Inflammatory macrophage treated with lipopolysaccharide for 4 hours (primary cell): ENCODE measurements at regions not wholly inside any gene's neighbourhood (a gene's known extent, or its start where the extent isn't known, plus 50 kb on each side); places are given as distances from the start of the nearest gene placed in this dataset.
"Not testable (repeated sequence)": the region's sequence is repeated elsewhere in the genome, so short reads cannot be mapped to it uniquely, and the experiment has no call there.

Source experiments
- DNase-seq: peaks from one replicate; pipeline ENCODE4 v3.0.0-alpha.2; 2020

GRCh38 chr20:36082315-36082915, 72.1 kb upstream of the EPB41L1 start:
- DNase-seq, result no peak

GRCh38 chr20:36083200-36083599, 71.3 kb upstream of the EPB41L1 start:
- DNase-seq, result not testable (repeated sequence)

GRCh38 chr20:36084356-36084755, 70.2 kb upstream of the EPB41L1 start:
- DNase-seq, result no peak

DNA sequence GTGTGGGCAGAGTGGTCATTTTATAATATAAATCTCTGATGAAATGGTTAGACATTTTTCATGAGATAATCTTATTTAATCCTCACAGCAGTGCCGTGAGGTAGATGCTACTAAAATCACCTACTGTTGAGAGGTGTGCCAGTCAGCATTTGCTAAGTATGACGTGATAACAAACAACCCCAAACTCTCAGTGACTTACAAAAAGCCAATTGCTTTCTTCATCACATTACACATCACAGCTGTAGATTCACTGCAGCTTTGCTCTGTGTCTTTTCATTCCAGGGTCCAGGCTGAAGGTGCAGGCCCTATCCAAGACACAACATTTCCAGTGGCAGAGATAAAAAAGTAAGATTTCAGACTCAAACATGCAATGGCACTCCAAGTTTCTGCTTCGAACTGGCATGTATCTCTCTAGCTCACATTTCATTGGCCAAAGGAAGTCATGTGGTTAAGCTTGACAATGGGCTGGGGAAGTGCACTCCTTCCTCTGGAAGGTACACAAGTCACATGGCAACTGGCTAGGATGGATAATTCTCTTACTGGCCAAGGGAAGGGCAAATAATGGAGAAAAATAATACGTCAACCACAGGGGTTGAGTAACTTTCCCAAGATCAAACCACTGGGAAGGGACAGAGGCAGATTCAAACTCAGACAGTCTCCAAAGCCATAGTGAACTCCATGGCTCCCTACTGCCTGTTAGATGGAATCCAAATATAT, 69.5 kb upstream of the EPB41L1 start:
- peak; percentile 74 for DNase-seq

- peak; percentile 88 for DNase-seq
Measured at GRCh38 chr20:36085686-36086267, 68.8 kb upstream of the EPB41L1 start.

GRCh38 chr20:36086767-36087166, 67.8 kb upstream of the EPB41L1 start:
- DNase-seq, result peak; percentile 56

- no peak for DNase-seq
Measured at GRCh38 chr20:36090223-36090622, 64.3 kb upstream of the EPB41L1 start.

DNA sequence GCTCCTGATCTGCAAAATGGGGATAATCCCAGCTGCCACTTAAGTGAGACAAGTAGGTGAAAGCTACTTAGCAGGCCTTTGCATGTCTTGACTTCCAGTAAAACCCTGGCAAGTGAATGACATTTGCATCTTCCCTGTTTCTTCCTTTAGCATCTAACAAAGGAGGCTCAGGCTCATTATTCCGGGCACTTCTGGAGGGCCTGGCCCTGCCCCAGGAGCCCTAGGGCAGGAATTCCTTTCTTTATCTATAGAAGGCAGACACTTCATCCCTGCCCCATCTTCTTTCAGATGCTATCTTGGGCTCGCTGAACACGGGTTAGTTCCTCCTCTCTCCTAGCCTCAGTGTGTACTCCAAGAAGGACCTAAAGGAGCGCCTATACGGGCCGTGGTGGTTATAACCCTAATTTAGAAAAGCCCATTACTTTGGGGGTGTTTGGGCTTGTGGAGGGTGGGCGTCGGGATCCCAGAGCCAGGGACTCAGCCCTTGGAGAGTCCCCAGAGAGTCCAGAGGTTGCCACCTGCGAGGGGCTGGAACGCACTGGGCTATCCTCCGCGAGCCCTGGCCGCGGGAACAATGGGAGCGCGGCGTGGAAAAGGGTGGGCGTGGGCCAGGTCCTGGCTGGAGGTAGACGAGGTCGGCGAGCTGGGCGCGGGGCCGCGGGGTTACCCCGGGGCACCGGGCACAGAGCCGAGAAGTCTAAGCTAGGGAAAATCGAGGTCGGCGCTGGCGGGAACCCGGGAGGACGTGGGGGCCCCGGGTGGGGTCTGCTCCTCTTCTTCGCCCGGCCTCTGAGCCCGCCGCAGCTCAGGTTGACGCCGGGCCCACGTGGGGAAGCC, 62.8 kb upstream of the EPB41L1 start:
- no peak for DNase-seq

DNA sequence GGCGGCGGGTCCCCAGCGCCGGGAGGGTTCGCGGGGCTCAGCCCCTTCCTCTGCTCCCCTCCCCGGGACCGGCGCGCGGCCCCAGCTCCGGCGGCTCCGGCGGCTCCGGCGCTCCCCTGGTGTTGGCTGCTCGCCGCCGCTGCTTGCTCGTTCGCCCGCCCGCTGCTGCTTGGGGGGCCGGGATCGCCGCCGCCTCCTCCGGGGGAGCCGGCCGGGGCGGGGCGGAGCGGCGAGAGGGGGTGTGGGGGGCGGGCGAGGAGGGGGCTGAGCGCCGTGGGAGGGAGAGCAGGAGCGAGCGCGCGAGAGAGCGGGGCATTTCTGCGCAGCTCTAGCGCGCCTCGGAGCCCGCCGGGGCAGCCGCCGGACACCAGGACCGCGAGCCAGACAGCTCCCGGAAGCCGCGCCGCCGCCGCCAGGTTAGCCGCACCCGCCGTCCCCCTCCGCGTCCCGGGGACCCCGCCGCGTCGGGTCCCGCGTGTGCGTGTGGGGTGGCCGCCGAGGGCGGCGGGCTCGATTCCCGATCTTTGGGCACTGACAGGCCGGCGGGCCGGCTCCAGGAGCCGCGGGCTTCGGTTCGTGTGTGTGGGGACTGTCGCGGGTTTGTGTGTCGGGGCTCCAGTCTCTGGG, 62.0 kb upstream of the EPB41L1 start:
- no peak for DNase-seq

DNA sequence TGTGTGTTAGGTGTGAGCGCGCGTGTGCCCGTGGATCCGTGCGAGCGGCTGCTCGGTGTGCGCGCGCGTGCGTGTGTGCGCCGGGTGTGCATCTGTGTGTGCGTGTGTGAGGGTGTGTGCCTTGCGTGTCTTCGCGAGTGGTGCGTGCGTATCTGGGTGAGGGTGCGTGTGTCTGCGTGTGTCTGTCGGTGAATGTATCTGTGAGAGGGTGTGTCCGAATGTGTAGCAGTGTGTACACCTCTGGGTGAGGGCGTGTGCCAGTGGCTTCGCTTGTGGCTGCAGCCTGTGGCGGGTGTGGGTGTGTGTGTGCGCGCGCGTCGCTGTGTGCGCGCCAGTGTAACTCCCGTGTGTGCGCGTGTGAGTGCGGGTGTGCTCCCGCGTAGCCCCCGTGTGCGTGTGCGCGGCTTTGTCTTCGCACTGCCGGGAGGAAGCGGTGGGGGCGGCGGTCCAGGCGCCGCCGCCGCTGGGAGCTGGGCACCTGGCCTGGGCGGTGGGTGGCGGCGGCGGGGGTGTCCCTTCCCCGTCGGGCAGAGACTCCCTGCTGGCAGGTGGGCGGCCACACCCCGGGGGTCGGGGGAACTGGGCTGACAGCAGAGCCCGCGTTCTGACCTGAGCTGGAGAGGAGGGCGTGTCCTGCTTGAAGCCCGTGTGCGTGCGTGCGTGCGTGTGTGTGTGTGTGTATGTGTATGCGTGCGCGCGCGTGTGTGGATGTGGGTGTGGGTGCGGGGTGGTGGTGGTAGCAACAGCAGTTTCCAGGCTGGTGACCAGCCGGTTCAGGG, 61.3 kb upstream of the EPB41L1 start:
- DNase-seq, result no peak

- no peak for DNase-seq
Measured at GRCh38 chr20:36093804-36094145, 60.8 kb upstream of the EPB41L1 start.

GRCh38 chr20:36094497-36094896, 60.0 kb upstream of the EPB41L1 start:
- no peak for DNase-seq

DNA sequence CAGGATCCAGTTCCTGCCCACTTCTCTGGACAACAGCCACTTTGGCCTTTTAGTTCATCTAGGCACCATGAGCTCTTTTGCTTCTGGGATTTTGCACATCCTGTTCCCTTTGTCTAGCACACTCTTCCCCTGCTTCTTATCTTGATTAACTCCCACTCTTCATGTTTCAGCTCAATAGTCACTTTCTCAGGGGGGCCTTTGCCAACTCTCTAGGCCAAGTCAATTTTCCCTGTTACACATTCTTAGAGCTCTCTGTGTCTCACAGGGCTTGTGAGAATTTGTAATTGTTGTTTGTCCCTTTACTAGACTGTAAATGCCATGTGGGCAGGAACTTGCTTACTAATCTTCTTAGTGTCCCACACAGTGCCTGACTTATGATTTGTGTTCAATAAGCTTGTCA, 58.1 kb upstream of the EPB41L1 start:
- peak; percentile 36 for DNase-seq

GRCh38 chr20:36097337-36098151, 57.0 kb upstream of the EPB41L1 start:
- DNase-seq, result no peak

DNA sequence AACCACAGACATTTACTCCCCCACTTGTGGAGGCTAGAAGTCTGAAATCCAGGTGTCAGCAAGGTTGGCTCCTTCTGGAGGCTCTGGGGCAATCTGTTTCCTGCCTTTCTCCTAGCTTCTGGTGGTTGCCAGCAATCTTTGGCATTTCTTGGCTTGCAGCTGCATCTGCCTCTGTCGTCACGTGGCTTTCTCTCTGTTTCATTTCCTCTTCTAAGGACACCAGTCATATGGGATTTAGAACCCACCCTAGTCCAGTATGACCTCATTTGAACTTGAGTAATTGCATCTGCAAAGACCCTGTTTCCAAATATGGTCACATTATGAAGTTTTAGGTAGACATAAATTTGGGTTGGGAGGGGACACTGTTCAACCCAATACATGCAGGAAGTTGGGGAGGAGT, 56.2 kb upstream of the EPB41L1 start:
- peak; percentile 95 for DNase-seq

DNA sequence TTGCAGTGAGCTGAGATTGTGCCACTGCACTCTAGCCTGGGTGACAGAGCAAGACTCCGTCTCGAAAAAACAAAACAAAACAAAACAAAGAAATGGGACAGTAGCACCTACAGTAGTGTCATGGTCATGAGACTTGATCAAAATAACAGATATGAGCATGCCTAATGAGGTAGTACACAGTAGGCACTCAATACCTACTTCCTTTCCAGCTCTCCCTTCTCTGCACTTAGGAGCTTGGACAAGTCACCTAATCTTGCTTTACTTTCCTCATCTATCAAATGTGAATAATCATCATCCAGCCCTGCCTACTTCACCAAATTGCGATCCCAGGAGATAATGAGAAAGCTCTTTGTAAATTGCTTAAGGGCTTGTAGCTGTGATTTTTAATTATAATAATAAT, 55.4 kb upstream of the EPB41L1 start:
- DNase-seq, result no peak

- DNase-seq, result no peak
Measured at GRCh38 chr20:36101192-36101591, 53.3 kb upstream of the EPB41L1 start.

- no peak for DNase-seq
Measured at GRCh38 chr20:36102306-36102705, 52.2 kb upstream of the EPB41L1 start.

DNA sequence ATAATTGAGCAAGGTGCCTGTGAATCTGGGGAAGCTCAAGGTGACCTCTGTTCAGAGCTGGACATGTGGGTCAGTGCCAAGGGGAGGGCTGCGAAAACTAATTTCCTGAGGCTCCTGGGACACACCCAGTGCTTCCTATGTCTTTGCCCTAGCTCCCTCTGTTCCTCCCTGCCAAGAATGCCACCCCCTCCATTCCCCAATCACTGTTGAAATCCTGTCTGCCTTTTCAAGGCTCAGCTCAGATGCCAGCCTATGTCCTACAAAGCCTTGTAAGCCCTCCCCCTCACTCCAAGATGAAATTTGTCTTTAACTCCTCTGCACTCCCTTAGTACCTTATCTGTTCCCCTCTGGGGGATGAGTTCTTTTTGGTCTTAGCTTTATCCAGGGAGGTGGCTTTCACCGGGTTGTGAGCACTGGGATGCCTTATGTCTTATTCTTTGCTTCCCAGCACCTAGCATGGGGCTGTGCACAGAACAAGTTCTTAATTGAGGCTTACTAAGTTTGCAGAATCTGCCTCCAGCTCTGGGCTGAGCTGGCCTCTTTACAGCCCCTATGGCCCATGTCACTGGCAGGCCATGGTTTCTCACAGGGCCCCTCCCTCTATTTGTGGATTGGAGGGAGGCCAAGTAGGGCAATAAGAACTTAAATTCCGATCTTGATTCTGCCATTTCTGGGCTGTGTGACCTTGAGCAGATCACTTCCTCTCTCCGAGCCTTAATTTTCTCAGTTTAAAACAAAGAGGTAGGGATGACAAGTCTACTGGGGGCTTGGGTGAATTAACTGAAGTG, 51.5 kb upstream of the EPB41L1 start:
- DNase-seq, result no peak

DNA sequence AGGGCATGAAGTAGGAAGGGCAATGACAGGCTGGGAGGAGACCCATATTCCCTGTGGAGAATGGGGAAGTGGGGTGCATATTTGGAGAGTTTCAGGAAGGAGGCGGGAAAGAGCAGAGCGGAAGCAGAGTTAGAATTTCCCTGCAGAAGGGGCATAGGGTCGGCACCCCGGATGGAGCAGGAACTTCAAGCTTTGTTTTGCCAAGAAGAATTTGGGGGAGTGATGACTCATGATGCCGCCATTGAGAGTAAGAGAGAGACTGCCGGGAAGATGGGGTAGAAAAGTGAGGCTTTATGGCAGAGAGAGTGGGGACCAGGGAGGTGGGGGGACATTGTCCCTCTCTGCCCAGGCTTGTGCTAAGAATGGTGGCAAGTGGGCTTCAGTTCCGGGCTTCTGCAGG, 50.3 kb upstream of the EPB41L1 start:
- no peak for DNase-seq
